ENCODE measurements at regions not wholly inside any gene's neighbourhood (a gene's known extent, or its start where the extent isn't known, plus 50 kb on each side); places are given as distances from the start of the nearest gene placed in this dataset.
"Not testable (repeated sequence)": the region's sequence is repeated elsewhere in the genome, so short reads cannot be mapped to it uniquely, and the experiment has no call there.

GRCh38 chr5:106076655-106077054, 1594.1 kb downstream of the EFNA5 start:
- Mint-ChIP-seq H3K36me3 (ENCODE audit: low read depth, unreplicated experiment) (no peaks in the 10 kb centered on the region), H3K9me3 (ENCODE audit: unreplicated experiment) (no peaks in the 10 kb centered on the region), H3K27me3 (ENCODE audit: low read depth, unreplicated experiment) (no peaks in the 10 kb centered on the region), H3K27ac (ENCODE audit: unreplicated experiment) (no peak overlapping the region), H3K4me3 (ENCODE audit: unreplicated experiment) (no peak overlapping the region), H3K4me1 (ENCODE audit: low read depth, unreplicated experiment) (no peaks in the 10 kb centered on the region)
- DNase-seq (ENCODE audit: low read depth), result no peak
- H3K4me2 ChIP-seq (ENCODE audit: low read length), result no peak overlapping the region
- no peaks in the 10 kb centered on the region for H3K9me3 ChIP-seq (ENCODE audit: insufficient read depth, low read depth, low read length)
- FAIRE-seq, result no peak
- no peak overlapping the region for H3K27ac ChIP-seq (ENCODE audit: low read depth, low read length)
- H3K36me3 ChIP-seq (ENCODE audit: insufficient read depth, low read length), result no peaks in the 10 kb centered on the region
- no peak overlapping the region for H2AFZ ChIP-seq (ENCODE audit: low read depth, low read length)
- no peak for TF ChIP-seq EZH2 (IDR thresholded peaks at IDR 0.05; ENCODE audit: insufficient read depth, low read length)
- no peak for TF ChIP-seq CTCF (IDR thresholded peaks at IDR 0.05; ENCODE audit: insufficient read depth, low read depth, low read length)
- no peaks in the 10 kb centered on the region for H4K20me1 ChIP-seq (ENCODE audit: insufficient read depth, low read length)
- no peaks in the 10 kb centered on the region for H3K4me1 ChIP-seq (ENCODE audit: insufficient read depth, low read length)
- no peaks in the 10 kb centered on the region for H3K27me3 ChIP-seq (ENCODE audit: insufficient read depth, low read length)
- no peak overlapping the region for H3K4me3 ChIP-seq (ENCODE audit: insufficient read depth, low read depth, low read length)
- H3K79me2 ChIP-seq (ENCODE audit: insufficient read depth, low read length), result no peaks in the 10 kb centered on the region
- H3K9ac ChIP-seq (ENCODE audit: low read length), result no peak overlapping the region

DNA sequence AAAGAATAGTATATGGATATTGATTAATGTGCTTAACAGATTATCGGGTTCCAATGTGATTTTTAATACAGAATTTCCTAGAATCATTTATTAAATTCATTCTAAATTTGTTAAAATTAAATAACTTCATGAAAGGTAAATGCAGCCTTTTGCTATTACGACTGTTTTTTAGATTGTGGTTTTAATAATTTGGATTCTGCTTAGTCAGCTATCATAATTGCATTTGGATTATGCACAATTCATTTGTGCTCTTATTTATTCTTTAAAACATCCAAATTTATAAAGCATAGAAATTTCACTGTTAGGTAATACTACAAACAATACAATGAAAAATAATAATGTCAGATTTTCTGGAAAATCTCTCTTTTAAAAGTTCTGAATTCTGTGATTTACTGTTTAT, 1598.5 kb downstream of the EFNA5 start:
- TF ChIP-seq CTCF (IDR thresholded peaks at IDR 0.05; ENCODE audit: insufficient read depth, low read depth, low read length) (no peak), EZH2 (IDR thresholded peaks at IDR 0.05; ENCODE audit: insufficient read depth, low read length) (no peak)
- H4K20me1 ChIP-seq (ENCODE audit: insufficient read depth, low read length), result no peaks in the 10 kb centered on the region

DNA sequence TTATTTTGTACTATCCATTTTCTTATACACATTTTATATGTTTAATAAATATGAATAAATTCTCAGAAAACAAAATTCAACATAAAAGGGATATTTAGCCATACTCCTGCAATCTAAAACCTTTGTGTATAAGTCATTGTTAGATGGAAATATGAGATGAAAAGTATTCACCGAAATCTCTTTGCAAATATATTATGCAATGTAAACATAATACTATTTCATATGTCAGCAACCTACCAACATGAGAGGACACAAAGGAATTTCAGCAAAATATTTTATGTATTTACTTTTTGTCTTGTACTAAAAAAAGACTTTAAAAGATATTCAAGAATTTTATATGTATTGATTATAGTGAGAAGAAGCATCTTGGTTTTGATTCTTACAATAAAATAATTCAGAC, 1623.4 kb downstream of the EFNA5 start:
- no peak for TF ChIP-seq EZH2 (IDR thresholded peaks at IDR 0.05; ENCODE audit: insufficient read depth, low read length)
- TF ChIP-seq CTCF (IDR thresholded peaks at IDR 0.05; ENCODE audit: insufficient read depth, low read depth, low read length), result no peak
- FAIRE-seq, result no peak

More for the DNA sequence above, 1598.5 kb downstream of the EFNA5 start:
- Histone ChIP-seq H3K79me2 (ENCODE audit: insufficient read depth, low read length) (no peaks in the 10 kb centered on the region), H3K9ac (ENCODE audit: low read length) (no peak overlapping the region), H3K36me3 (ENCODE audit: insufficient read depth, low read length) (no peaks in the 10 kb centered on the region), H3K27ac (ENCODE audit: low read depth, low read length) (no peak overlapping the region), H3K4me2 (ENCODE audit: low read length) (no peak overlapping the region), H3K4me1 (ENCODE audit: insufficient read depth, low read length) (no peaks in the 10 kb centered on the region), H2AFZ (ENCODE audit: low read depth, low read length) (no peak overlapping the region), H3K9me3 (ENCODE audit: insufficient read depth, low read depth, low read length) (no peaks in the 10 kb centered on the region), H3K27me3 (ENCODE audit: insufficient read depth, low read length) (no peaks in the 10 kb centered on the region), H3K4me3 (ENCODE audit: insufficient read depth, low read depth, low read length) (no peak overlapping the region)
- DNase-seq (ENCODE audit: low read depth) (no peak), FAIRE-seq (no peak)
- H3K27me3 Mint-ChIP-seq (ENCODE audit: low read depth, unreplicated experiment), result no peaks in the 10 kb centered on the region
- no peaks in the 10 kb centered on the region for H3K36me3 Mint-ChIP-seq (ENCODE audit: low read depth, unreplicated experiment)
- no peak overlapping the region for H3K4me3 Mint-ChIP-seq (ENCODE audit: unreplicated experiment)
- H3K27ac Mint-ChIP-seq (ENCODE audit: unreplicated experiment), result no peak overlapping the region
- no peaks in the 10 kb centered on the region for H3K4me1 Mint-ChIP-seq (ENCODE audit: low read depth, unreplicated experiment)
- H3K9me3 Mint-ChIP-seq (ENCODE audit: unreplicated experiment), result peaks cover 3% of the 10 kb centered on the region

DNA sequence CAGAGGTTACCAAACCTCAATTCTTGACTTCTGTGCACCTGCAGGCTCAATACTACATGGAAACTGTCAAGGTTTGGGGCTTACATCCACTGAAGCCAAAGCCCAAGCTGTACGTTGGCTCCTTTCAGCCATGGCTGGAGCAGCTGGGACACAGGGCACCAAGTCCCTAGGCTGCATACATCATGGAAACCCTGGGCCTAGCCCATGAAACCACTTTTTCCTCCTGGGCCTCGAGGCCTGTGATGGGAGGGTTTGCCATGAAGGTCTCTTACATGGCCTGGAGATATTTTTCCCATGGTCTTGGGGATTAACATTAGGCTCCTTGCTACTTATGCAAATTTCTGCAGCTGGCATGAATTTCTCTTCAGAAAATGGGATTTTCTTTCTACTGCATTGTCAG, 1638.7 kb downstream of the EFNA5 start:
- H2AFZ ChIP-seq (ENCODE audit: low read depth, low read length); DNase-seq (ENCODE audit: low read depth); H3K27ac Mint-ChIP-seq (ENCODE audit: unreplicated experiment); H3K27me3 Mint-ChIP-seq (ENCODE audit: low read depth, unreplicated experiment); H3K79me2 ChIP-seq (ENCODE audit: insufficient read depth, low read length); H4K20me1 ChIP-seq (ENCODE audit: insufficient read depth, low read length); FAIRE-seq; H3K9me3 Mint-ChIP-seq (ENCODE audit: unreplicated experiment); H3K36me3 Mint-ChIP-seq (ENCODE audit: low read depth, unreplicated experiment); H3K4me2 ChIP-seq (ENCODE audit: low read length); H3K4me3 Mint-ChIP-seq (ENCODE audit: unreplicated experiment); H3K4me1 Mint-ChIP-seq (ENCODE audit: low read depth, unreplicated experiment); H3K9ac ChIP-seq (ENCODE audit: low read length); H3K9me3 ChIP-seq (ENCODE audit: insufficient read depth, low read depth, low read length); H3K36me3 ChIP-seq (ENCODE audit: insufficient read depth, low read length); H3K27ac ChIP-seq (ENCODE audit: low read depth, low read length); H3K4me3 ChIP-seq (ENCODE audit: insufficient read depth, low read depth, low read length); H3K4me1 ChIP-seq (ENCODE audit: insufficient read depth, low read length); H3K27me3 ChIP-seq (ENCODE audit: insufficient read depth, low read length): not testable (repeated sequence)

More for the DNA sequence above, 1623.4 kb downstream of the EFNA5 start:
- Histone ChIP-seq H3K4me1 (ENCODE audit: insufficient read depth, low read length) (no peaks in the 10 kb centered on the region), H4K20me1 (ENCODE audit: insufficient read depth, low read length) (no peaks in the 10 kb centered on the region), H3K36me3 (ENCODE audit: insufficient read depth, low read length) (no peaks in the 10 kb centered on the region), H3K9me3 (ENCODE audit: insufficient read depth, low read depth, low read length) (no peaks in the 10 kb centered on the region), H3K9ac (ENCODE audit: low read length) (no peak overlapping the region), H3K4me3 (ENCODE audit: insufficient read depth, low read depth, low read length) (no peak overlapping the region), H3K27ac (ENCODE audit: low read depth, low read length) (no peak overlapping the region), H3K27me3 (ENCODE audit: insufficient read depth, low read length) (no peaks in the 10 kb centered on the region), H2AFZ (ENCODE audit: low read depth, low read length) (no peak overlapping the region), H3K4me2 (ENCODE audit: low read length) (no peak overlapping the region), H3K79me2 (ENCODE audit: insufficient read depth, low read length) (no peaks in the 10 kb centered on the region)
- Mint-ChIP-seq H3K4me3 (ENCODE audit: unreplicated experiment) (no peak overlapping the region), H3K27me3 (ENCODE audit: low read depth, unreplicated experiment) (no peaks in the 10 kb centered on the region), H3K4me1 (ENCODE audit: low read depth, unreplicated experiment) (no peaks in the 10 kb centered on the region), H3K36me3 (ENCODE audit: low read depth, unreplicated experiment) (no peaks in the 10 kb centered on the region), H3K9me3 (ENCODE audit: unreplicated experiment) (no peaks in the 10 kb centered on the region), H3K27ac (ENCODE audit: unreplicated experiment) (no peak overlapping the region)
- no peak for DNase-seq (ENCODE audit: low read depth)

Data from astrocyte (in vitro differentiated cells and primary cell).